Loucy (cell line): ENCODE measurements at regions not wholly inside any gene's neighbourhood (a gene's known extent, or its start where the extent isn't known, plus 50 kb on each side); places are given as distances from the start of the nearest gene placed in this dataset.

Experiments
- H2AFZ ChIP-seq: fragments of 200-600 bp; sonication (generic); 2 replicates; pipeline ENCODE4 v1.6.0; 2016; ENCODE audit warnings: antibody characterized with exemption, mild to moderate bottlenecking, low read length, moderate library complexity
- H3F3A ChIP-seq: fragments of 200-600 bp; 2 replicates; pipeline ENCODE4 v1.6.0; 2016; ENCODE audit warnings: antibody characterized with exemption, low read depth, mild to moderate bottlenecking
- H3K27me3 ChIP-seq: fragments of 200-600 bp; sonication (generic); 2 replicates; pipeline ENCODE4 v1.6.1; 2014; ENCODE audit warnings: low read length, mild to moderate bottlenecking; ENCODE audit not compliant: insufficient read depth, poor library complexity, severe bottlenecking
- H3K36me3 ChIP-seq: fragments of 200-600 bp; sonication (generic); 2 replicates; pipeline ENCODE4 v1.6.1; 2016; ENCODE audit warnings: low read length; ENCODE audit not compliant: insufficient read depth
- H3K4me1 ChIP-seq: fragments of 200-600 bp; sonication (generic); 2 replicates; pipeline ENCODE4 v1.5.1; 2014; ENCODE audit warnings: low read length, mild to moderate bottlenecking; ENCODE audit not compliant: insufficient read depth, poor library complexity, severe bottlenecking
- H3K4me2 ChIP-seq: fragments of 200-600 bp; sonication (generic); 2 replicates; pipeline ENCODE4 v1.6.0; 2014; ENCODE audit warnings: antibody characterized with exemption, low read length, low read depth, mild to moderate bottlenecking; ENCODE audit not compliant: poor library complexity, severe bottlenecking
- H3K4me3 ChIP-seq: fragments of 200-600 bp; sonication (generic); 2 replicates; pipeline ENCODE4 v1.5.1; 2014; ENCODE audit warnings: low read length, mild to moderate bottlenecking, mixed read lengths; ENCODE audit not compliant: poor library complexity, severe bottlenecking
- H3K79me2 ChIP-seq: fragments of 200-600 bp; sonication (generic); 2 replicates; pipeline ENCODE4 v1.6.1; 2014; ENCODE audit warnings: low read length; ENCODE audit not compliant: insufficient read depth
- H3K9ac ChIP-seq: fragments of 200-600 bp; sonication (generic); 2 replicates; pipeline ENCODE4 v1.6.0; 2014; ENCODE audit warnings: mild to moderate bottlenecking, low read depth, low read length, moderate library complexity; ENCODE audit not compliant: poor library complexity, severe bottlenecking
- H3K9me2 ChIP-seq: fragments of 200-600 bp; sonication (generic); replicated peaks from 2 replicates; pipeline ENCODE4 v1.6.1; 2016; ENCODE audit warnings: low read depth, low read length, mixed read lengths
- H3K9me3 ChIP-seq: fragments of 200-600 bp; sonication (generic); 2 replicates; pipeline ENCODE4 v1.6.1; 2014; ENCODE audit warnings: mild to moderate bottlenecking, antibody characterized with exemption, low read length, low read depth; ENCODE audit not compliant: insufficient read depth
- H4K20me1 ChIP-seq: fragments of 200-600 bp; sonication (generic); 2 replicates; pipeline ENCODE4 v1.6.0; 2014; ENCODE audit warnings: antibody characterized with exemption, low read length, mild to moderate bottlenecking; ENCODE audit not compliant: insufficient read depth, poor library complexity, severe bottlenecking
- EZH2phosphoT487 ChIP-seq: fragments of 200-600 bp; IDR thresholded peaks from 2 replicates; pipeline ENCODE4 v1.6.1; 2018; ENCODE audit warnings: antibody characterized with exemption, mild to moderate bottlenecking, moderate library complexity, borderline replicate concordance
- TF ChIP-seq, protein P1 (sequence below): fragments of 200-600 bp; sonication (generic); conservative IDR thresholded peaks from 2 replicates; pipeline ENCODE4 v1.5.1; 2014; ENCODE audit warnings: mild to moderate bottlenecking, antibody characterized with exemption, low read length

GRCh38 chr2:241986836-241987641 lies 117.5 kb downstream of the RTP5 start:
- TF ChIP-seq, protein P1, sequence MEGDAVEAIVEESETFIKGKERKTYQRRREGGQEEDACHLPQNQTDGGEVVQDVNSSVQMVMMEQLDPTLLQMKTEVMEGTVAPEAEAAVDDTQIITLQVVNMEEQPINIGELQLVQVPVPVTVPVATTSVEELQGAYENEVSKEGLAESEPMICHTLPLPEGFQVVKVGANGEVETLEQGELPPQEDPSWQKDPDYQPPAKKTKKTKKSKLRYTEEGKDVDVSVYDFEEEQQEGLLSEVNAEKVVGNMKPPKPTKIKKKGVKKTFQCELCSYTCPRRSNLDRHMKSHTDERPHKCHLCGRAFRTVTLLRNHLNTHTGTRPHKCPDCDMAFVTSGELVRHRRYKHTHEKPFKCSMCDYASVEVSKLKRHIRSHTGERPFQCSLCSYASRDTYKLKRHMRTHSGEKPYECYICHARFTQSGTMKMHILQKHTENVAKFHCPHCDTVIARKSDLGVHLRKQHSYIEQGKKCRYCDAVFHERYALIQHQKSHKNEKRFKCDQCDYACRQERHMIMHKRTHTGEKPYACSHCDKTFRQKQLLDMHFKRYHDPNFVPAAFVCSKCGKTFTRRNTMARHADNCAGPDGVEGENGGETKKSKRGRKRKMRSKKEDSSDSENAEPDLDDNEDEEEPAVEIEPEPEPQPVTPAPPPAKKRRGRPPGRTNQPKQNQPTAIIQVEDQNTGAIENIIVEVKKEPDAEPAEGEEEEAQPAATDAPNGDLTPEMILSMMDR = no peak
- TF ChIP-seq EZH2phosphoT487 = no peak
- no peaks in the 10 kb centered on the region; the same call in 1 of the 2 replicates for H3K9me3 ChIP-seq
- no peaks in the 10 kb centered on the region for H3K79me2 ChIP-seq
- no peak overlapping the region for H2AFZ ChIP-seq
- no peak overlapping the region for H3K4me3 ChIP-seq
- H3K27me3 ChIP-seq = no peaks in the 10 kb centered on the region
- H3K9ac ChIP-seq = no peak overlapping the region
- no peaks in the 10 kb centered on the region for H4K20me1 ChIP-seq
- no peaks in the 10 kb centered on the region for H3K36me3 ChIP-seq
- no peaks in the 10 kb centered on the region for H3K9me2 ChIP-seq
- H3F3A ChIP-seq = no peaks in the 10 kb centered on the region
- H3K4me1 ChIP-seq = peaks cover 4% of the 10 kb centered on the region
- H3K4me2 ChIP-seq = no peak overlapping the region

DNA sequence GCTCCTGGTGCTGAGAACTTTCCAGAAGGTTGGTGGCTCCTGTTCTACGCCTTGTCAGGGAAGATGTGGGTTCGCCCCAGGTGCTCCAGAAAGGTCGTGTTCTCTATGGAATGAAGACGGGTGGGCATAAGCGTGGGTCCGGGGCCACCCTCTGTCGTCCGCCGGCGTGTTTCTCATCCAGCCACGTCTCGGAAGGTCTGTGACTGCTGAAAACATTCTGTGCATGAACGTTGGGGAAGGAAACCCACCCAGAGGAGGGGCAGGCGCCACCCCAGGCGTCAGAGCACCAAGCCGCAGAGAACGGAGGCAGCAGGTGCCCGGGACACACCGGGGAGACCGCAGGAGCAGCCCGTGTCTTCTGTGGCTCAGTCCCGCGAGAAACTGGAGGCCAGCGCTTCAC lies 118.2 kb downstream of the RTP5 start:
- H3F3A ChIP-seq = no peaks in the 10 kb centered on the region
- no peaks in the 10 kb centered on the region for H3K79me2 ChIP-seq
- no peaks in the 10 kb centered on the region; the same call in 1 of the 2 replicates for H3K9me3 ChIP-seq
- H4K20me1 ChIP-seq = no peaks in the 10 kb centered on the region
- no peak overlapping the region for H3K4me2 ChIP-seq
- H3K9me2 ChIP-seq = no peaks in the 10 kb centered on the region
- no peak overlapping the region for H3K9ac ChIP-seq
- no peak overlapping the region for H2AFZ ChIP-seq
- peaks cover 4% of the 10 kb centered on the region for H3K4me1 ChIP-seq
- no peaks in the 10 kb centered on the region for H3K36me3 ChIP-seq
- TF ChIP-seq EZH2phosphoT487 = no peak
- TF ChIP-seq, protein P1 = no peak
- H3K27me3 ChIP-seq = no peaks in the 10 kb centered on the region
- no peak overlapping the region for H3K4me3 ChIP-seq

GRCh38 chr2:241988146-241988545 lies 118.6 kb downstream of the RTP5 start:
- Histone ChIP-seq H2AFZ (no peak overlapping the region), H3K36me3 (no peaks in the 10 kb centered on the region), H3K4me2 (no peak overlapping the region), H3K9me3 (no peaks in the 10 kb centered on the region; the same call in 1 of the 2 replicates), H3K27me3 (no peaks in the 10 kb centered on the region), H3K4me1 (peaks cover 4% of the 10 kb centered on the region), H3K9ac (no peak overlapping the region), H3K79me2 (no peaks in the 10 kb centered on the region), H4K20me1 (no peaks in the 10 kb centered on the region), H3K4me3 (no peak overlapping the region), H3F3A (no peaks in the 10 kb centered on the region), H3K9me2 (no peaks in the 10 kb centered on the region)
- no peak for TF ChIP-seq EZH2phosphoT487
